D721Med (cell line): ENCODE measurements at regions not wholly inside any gene's neighbourhood (a gene's known extent, or its start where the extent isn't known, plus 50 kb on each side); places are given as distances from the start of the nearest gene placed in this dataset.
"Not testable (repeated sequence)": the region's sequence is repeated elsewhere in the genome, so short reads cannot be mapped to it uniquely, and the experiment has no call there.

Experiments used
- DNase-seq: peaks from one replicate; pipeline ENCODE4 v3.0.0; 2011; ENCODE audit warnings: low spot score; ENCODE audit not compliant: insufficient read length
- FAIRE-seq: peaks from 2 replicates; lab custom pipeline; 2011; peaks lifted over from hg19 to GRCh38; lab: Jason Lieb, UNC
- TF ChIP-seq, protein P1 (sequence below): IDR thresholded peaks from 2 replicates; pipeline ENCODE4 v1.5.1; 2012; ENCODE audit warnings: mild to moderate bottlenecking, control low read depth; ENCODE audit not compliant: insufficient read depth; ENCODE audit errors: missing control alignments

GRCh38 chr4:82241534-82241933 lies 132.3 kb downstream of the HNRNPD start:
- FAIRE-seq, result no peak
- DNase-seq, result no peak
- TF ChIP-seq, protein P1, sequence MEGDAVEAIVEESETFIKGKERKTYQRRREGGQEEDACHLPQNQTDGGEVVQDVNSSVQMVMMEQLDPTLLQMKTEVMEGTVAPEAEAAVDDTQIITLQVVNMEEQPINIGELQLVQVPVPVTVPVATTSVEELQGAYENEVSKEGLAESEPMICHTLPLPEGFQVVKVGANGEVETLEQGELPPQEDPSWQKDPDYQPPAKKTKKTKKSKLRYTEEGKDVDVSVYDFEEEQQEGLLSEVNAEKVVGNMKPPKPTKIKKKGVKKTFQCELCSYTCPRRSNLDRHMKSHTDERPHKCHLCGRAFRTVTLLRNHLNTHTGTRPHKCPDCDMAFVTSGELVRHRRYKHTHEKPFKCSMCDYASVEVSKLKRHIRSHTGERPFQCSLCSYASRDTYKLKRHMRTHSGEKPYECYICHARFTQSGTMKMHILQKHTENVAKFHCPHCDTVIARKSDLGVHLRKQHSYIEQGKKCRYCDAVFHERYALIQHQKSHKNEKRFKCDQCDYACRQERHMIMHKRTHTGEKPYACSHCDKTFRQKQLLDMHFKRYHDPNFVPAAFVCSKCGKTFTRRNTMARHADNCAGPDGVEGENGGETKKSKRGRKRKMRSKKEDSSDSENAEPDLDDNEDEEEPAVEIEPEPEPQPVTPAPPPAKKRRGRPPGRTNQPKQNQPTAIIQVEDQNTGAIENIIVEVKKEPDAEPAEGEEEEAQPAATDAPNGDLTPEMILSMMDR, result no peak

DNA sequence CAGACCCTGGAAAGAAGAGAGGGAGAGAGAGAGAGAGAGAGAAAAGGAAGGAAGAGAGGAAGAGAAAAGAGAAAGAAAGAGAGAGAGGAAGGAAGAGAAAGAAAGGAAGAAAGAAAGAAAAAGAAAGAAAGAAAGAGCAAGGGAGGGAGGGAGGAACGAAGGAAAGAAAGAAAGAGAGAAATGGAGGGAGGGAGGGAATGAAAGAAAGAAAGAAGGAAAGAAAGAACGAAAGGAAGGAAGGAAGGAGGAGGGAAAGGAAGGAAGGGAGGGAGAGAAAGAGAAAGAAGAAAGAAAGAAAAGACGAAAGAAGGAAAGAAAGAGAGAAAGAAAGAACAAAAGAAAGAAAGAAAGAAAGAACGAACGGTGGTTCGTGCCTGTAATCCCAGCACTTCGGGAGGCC lies 133.4 kb downstream of the HNRNPD start:
- TF ChIP-seq, protein P1, result no peak
- FAIRE-seq, result no peak
- no peak for DNase-seq

DNA sequence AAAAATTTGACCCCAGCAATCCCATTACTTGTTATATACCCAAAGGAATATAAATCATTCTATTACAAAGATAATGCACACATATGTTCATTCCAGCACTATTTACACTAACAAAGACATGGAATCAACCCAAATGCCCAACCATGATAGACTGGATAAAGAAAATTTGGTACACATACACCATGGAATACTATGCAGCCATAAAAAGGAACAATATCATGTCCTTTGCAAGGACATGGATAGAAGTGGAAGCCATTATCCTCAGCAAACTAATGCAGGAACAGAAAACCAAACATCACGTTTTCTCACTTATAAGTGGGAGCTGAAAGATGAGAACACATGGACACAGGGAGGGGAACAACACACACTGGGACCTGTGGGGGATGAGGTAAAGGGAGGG lies 136.6 kb downstream of the HNRNPD start:
- DNase-seq, FAIRE-seq: not testable (repeated sequence)

- FAIRE-seq, result no peak
- no peak for DNase-seq
- TF ChIP-seq, protein P1, result no peak
Observed at GRCh38 chr4:82235346-82235745, 138.4 kb downstream of the HNRNPD start.

DNA sequence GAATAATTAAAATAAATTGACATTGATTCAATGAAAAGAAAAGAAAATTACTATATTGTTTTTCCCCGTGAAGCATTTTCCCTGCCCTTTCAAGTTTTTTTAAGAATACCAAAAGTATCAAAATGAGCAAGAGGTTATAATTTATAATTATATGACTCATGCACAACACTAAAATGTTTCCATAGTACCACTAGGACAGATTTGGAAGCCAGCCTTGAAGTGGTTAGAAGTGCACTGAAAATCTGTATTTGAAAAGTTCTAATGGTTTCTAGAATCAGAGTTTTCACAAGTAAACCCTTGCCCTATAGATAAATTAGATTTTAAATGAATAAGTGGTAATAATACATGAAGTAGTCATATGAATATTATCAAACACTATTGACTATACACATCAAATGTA lies 140.9 kb downstream of the HNRNPD start:
- DNase-seq (no peak), FAIRE-seq (no peak)
- TF ChIP-seq, protein P1, result no peak

GRCh38 chr4:82231806-82232205 lies 142.0 kb downstream of the HNRNPD start:
- DNase-seq, result no peak
- TF ChIP-seq, protein P1, result no peak

DNA sequence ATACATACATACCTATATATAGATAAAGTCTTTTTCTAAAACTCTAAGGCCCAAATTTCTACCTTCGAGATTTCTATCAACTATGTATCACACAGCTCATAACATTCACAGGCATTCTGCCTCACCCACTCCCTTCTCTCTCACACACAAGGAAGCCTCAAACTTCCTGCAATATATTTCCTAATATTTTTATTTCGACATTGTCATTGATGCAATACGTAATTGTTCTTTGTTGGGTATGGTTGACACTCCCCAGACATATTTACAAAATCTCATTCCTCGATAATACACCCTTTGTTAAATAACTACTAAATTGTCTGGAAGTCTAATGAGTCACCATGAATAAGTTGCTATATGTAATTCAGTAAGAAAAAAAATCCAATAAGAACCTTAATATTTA lies 143.5 kb downstream of the HNRNPD start:
- no peak for DNase-seq
- no peak for FAIRE-seq
- TF ChIP-seq, protein P1, result no peak

More at GRCh38 chr4:82231806-82232205, 142.0 kb downstream of the HNRNPD start:
- FAIRE-seq, result no peak

- FAIRE-seq, result no peak
- DNase-seq, result no peak
- TF ChIP-seq, protein P1, result no peak
Observed at GRCh38 chr4:82225030-82225429, 148.8 kb downstream of the HNRNPD start.
